GM18517 (cell line): ENCODE measurements at regions not wholly inside any gene's neighbourhood (a gene's known extent, or its start where the extent isn't known, plus 50 kb on each side); places are given as distances from the start of the nearest gene placed in this dataset.

ENCODE experiments used
- ATAC-seq: cut with Tn5 transposase; IDR thresholded peaks from one replicate; pipeline ENCODE4 v1.9.1; 2021; ENCODE audit warnings: mild to moderate bottlenecking, moderate library complexity; ENCODE audit not compliant: unreplicated experiment

DNA sequence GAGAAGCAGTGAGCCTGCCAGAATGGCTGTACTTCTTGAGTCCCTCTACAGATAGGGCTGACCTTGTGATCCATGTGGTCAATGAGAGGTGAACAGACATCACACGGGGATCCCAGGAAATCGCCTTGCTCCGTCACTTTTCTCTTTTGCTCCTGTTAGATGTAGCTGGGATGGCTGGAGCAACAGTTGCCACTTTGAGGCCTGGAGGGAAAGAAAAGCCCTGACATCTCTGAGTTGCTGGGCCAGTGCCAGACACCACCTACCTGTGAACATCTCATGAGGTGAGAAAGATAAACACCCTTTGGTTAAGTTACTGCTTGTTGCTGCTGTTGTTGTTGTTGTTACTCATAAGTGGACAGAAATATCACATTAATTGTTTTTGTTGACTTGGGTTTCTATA, 840.3 kb downstream of the TBC1D22A start:
- no peak for ATAC-seq

GRCh38 chr22:47601666-47602065, 839.2 kb downstream of the TBC1D22A start:
- no peak for ATAC-seq

DNA sequence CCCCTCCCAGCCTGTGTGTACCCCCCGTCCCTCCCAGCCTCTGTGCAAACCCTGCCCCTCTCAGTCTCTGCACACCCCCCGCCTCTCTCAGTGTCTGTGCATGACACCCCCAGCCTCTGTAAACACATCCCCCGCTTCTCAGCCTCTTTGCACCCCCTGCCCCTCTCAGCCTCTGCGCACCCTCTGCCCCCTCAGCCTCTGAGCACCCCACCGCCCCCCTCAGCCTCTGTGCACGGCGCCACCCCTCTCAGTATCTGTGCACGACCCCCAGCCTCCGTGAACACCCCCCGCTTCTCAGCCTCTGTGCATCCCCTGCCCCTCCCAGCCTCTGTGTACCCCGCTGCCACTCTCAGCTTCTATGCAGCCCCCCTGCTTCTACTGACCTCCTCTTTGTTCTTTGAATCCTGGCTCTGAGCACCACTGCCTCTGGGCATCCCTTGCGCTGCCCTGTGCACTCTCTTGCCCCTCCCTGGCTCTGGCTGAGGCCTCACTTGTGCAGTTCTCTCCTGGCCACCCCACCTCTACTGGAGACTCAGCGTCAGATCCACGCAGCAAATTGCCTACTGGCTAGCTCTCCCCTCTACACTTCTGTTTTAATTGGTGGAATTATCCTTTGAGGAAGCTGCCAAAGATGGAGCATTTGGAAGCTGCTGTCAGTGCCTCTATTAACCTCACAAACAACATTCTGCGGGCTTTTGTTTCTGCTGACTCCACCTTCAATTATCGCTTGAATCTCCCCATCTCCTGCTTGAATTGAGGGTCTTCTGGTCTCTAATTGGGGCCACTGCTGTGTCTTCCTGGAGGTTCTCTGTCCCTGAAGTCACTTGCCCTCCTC, 838.6 kb downstream of the TBC1D22A start:
- ATAC-seq, result no peak

GRCh38 chr22:47600281-47600680, 837.8 kb downstream of the TBC1D22A start:
- no peak for ATAC-seq

DNA sequence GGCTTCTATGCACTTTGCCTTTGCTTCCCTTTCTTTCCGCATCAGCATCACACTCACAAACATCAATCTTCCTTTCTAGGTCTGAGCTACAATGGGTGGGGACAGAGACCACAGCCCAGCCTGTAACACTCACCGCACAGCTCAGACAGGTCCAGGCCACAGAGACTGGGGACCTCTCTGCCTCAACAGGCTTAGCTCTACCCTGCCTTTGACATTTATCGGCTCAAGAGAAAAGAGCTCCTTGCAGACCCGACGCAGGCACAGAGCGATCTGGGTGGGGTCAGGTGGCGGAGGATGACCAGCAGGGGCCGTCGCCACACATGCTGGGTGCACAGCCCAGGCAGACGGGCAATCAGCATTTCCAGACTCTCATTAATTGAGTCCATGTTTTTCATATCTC, 837.3 kb downstream of the TBC1D22A start:
- no peak for ATAC-seq

GRCh38 chr22:47598864-47599263, 836.4 kb downstream of the TBC1D22A start:
- ATAC-seq, result no peak

GRCh38 chr22:47597041-47597440, 834.6 kb downstream of the TBC1D22A start:
- ATAC-seq, result no peak

- no peak for ATAC-seq
These were observed 833.8 kb downstream of the TBC1D22A start for GRCh38 chr22:47596176-47596690.

DNA sequence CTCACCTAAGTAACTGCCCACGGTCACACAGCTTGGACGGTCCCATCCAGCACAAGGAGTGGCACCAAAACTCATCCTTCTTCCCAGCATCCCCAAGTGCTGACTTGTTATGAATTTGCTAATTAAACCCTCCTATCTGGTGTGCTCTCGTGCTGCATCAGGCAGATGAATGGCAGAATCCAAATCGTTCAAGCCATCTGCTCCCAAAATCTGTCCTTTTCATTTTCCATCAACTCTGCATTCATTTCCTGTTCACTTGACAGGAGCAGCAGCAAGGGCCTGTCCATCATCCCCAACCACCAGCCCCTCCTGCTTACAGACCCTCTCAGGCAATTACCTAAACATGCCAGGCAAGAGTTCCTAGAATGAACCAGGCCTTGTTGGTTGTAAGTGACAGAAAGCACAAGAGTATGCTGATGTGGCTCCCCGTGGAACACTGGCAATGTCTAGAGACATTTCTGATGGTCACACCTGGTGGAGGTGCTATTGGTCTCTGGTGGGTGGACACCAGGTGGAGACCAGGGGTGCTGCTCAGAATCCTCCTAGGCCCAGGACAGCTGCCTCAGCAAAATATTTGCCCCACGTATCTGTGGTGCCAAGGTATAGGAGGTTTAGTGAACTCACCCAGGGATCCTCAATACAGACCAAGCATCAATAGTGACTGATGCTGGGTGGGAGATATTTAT, 832.5 kb downstream of the TBC1D22A start:
- ATAC-seq, result no peak

- no peak for ATAC-seq
These were observed 831.5 kb downstream of the TBC1D22A start for GRCh38 chr22:47593911-47594311.

DNA sequence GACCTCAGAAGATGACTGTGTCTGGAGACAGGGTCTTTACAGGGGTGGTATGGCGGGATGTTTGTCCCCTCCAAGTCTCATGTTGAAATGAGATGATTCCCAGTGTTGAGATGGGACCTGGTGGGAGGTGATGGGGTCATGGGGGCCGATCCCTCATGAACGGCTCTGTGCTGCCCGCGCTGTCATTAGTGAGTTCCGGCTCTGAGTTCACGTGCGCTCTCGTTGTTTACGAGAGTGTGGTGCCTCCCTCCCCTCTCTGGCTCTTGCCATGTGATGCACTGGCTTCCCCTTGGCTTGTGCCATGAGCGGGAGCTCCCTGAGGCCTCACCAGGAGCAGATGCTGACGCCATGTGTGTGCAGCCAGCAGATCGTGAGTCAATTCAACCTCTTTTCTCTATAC, 830.8 kb downstream of the TBC1D22A start:
- no peak for ATAC-seq

GRCh38 chr22:47592791-47593190, 830.3 kb downstream of the TBC1D22A start:
- ATAC-seq, result no peak

DNA sequence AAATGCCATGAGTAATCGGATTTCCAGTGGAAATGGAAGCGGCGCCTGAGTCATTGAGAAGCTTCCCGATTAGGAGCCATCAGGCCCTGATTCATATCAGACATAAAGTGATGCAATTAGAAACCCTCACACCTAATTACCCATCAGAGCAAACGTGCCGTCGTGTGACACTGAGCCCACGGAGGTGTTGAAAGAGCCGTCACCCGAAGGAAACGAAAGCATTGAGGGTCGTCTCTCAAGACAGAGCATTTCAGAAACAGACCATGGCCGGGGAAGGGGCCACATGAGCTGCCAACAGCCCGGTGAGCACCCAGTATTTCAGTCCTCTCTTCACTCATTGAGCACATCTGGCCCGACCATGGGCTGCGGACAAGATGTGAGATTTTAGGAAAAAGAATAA, 829.3 kb downstream of the TBC1D22A start:
- no peak for ATAC-seq

GRCh38 chr22:47591016-47591415, 828.6 kb downstream of the TBC1D22A start:
- no peak for ATAC-seq

- no peak for ATAC-seq
These were observed 827.1 kb downstream of the TBC1D22A start for GRCh38 chr22:47589271-47590250.

GRCh38 chr22:47588578-47588960, 826.1 kb downstream of the TBC1D22A start:
- no peak for ATAC-seq

DNA sequence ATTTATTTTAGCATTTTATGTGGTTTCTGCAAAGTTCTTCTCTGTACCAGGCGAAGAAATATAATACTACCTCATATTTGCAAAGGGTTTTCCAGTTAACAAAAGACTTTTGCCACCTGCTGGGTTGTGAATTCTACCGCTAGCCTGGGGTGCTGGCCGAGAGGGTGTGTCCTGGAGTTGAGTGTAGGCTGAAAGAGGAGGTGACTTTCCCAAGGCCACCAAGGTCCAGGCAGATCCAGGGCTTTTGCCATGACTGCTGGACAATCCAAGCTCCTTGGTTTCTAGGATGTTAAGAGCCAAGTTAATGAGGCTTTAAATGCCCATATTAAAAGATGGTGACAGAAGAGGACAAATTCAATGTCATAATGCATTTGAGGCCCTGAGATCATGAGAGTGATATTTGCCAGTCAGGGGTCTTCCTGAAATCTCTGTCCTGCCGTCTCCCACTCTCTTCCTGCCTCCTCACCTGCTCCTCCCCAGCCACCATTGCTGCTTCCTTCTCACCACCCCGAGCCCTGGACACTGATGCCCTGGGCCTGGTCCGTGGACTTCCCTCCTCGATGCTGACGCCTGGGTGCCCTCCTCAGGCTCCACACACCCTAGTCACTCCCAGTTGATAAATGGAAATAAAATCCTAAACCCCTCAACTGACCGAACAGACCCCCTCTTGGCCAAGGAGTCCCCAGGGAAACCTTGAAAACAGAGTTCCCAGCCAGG, 825.6 kb downstream of the TBC1D22A start:
- no peak for ATAC-seq

DNA sequence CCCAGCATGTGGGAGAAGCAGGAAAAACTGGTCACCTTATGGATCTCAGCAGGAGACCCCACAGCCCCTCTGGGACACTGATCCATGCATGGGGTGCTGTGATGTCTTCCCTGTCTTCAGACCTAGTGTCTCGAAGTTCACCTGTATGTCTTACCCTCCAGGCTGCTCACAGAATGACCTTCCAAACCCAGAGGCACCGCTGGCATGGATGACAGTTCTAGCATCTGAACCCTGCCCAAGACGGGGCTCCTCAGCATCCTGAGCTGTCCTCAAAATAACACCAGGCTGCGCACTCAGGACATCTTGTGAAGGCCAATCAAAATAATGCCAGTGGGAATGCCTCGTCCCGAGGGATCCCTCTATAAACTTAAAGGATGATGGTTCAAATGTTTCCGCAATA, 824.9 kb downstream of the TBC1D22A start:
- ATAC-seq, result no peak

- ATAC-seq, result no peak
These were observed 824.5 kb downstream of the TBC1D22A start for GRCh38 chr22:47586946-47587345.

- ATAC-seq, result no peak
These were observed 823.6 kb downstream of the TBC1D22A start for GRCh38 chr22:47586038-47586437.
